Limb (tissue), 2 donors: ENCODE measurements at regions not wholly inside any gene's neighbourhood (a gene's known extent, or its start where the extent isn't known, plus 50 kb on each side); places are given as distances from the start of the nearest gene placed in this dataset.
A peak's percentile ranks its signal among the peaks of the same experiment; 100 is the strongest.
"Not testable (repeated sequence)": the region's sequence is repeated elsewhere in the genome, so short reads cannot be mapped to it uniquely, and the experiment has no call there.

Experiments
- DNase-seq, 2 donors: peaks; one replicate each; pipeline ENCODE4 v3.0.0-alpha.2; 2016; ENCODE audit errors: extremely low spot score in 2 of 2

GRCh38 chr2:47653902-47654789 lies 83.4 kb upstream of the KCNK12 start:
- DNase-seq: peak in 1 of 2 donors; percentile 39

GRCh38 chr2:47653036-47653435 lies 82.3 kb upstream of the KCNK12 start:
- DNase-seq: no peak

GRCh38 chr2:47652061-47652690 lies 81.4 kb upstream of the KCNK12 start:
- DNase-seq: no peak

- DNase-seq: no peak
These were observed 80.5 kb upstream of the KCNK12 start for GRCh38 chr2:47651296-47651695.

- DNase-seq: no peak
These were observed 79.3 kb upstream of the KCNK12 start for GRCh38 chr2:47650001-47650535.

GRCh38 chr2:47645246-47645645 lies 74.5 kb upstream of the KCNK12 start:
- no peak for DNase-seq

- DNase-seq: no peak
These were observed 73.6 kb upstream of the KCNK12 start for GRCh38 chr2:47644351-47644750.

- no peak for DNase-seq
These were observed 70.6 kb upstream of the KCNK12 start for GRCh38 chr2:47641366-47641765.

GRCh38 chr2:47640356-47640755 lies 69.6 kb upstream of the KCNK12 start:
- DNase-seq: no peak

GRCh38 chr2:47639467-47639866 lies 68.7 kb upstream of the KCNK12 start:
- no peak for DNase-seq

GRCh38 chr2:47638430-47638829 lies 67.6 kb upstream of the KCNK12 start:
- DNase-seq: no peak

- peak in 1 of 2 donors; percentile 46 for DNase-seq
These were observed 65.9 kb upstream of the KCNK12 start for GRCh38 chr2:47636596-47637264.

- DNase-seq: no peak
These were observed 65.4 kb upstream of the KCNK12 start for GRCh38 chr2:47636176-47636575.

GRCh38 chr2:47632754-47633153 lies 62.0 kb upstream of the KCNK12 start:
- DNase-seq: no peak

- no peak for DNase-seq
These were observed 61.1 kb upstream of the KCNK12 start for GRCh38 chr2:47631792-47632398.

- no peak for DNase-seq
These were observed 60.5 kb upstream of the KCNK12 start for GRCh38 chr2:47631306-47631705.

GRCh38 chr2:47629501-47630460 lies 59.0 kb upstream of the KCNK12 start:
- DNase-seq: no peak

GRCh38 chr2:47628904-47629303 lies 58.1 kb upstream of the KCNK12 start:
- DNase-seq: no peak

- DNase-seq: no peak
These were observed 55.9 kb upstream of the KCNK12 start for GRCh38 chr2:47626664-47627063.

- not testable (repeated sequence) for DNase-seq
These were observed 52.4 kb upstream of the KCNK12 start for GRCh38 chr2:47623140-47623539.
